Stimulated activated CD8-positive, alpha-beta memory T cell treated with anti-CD3 and anti-CD28 coated beads, Interleukin-4, amount 100 ng/mL, for 4 hours (primary cell): ENCODE measurements at regions not wholly inside any gene's neighbourhood (a gene's known extent, or its start where the extent isn't known, plus 50 kb on each side); places are given as distances from the start of the nearest gene placed in this dataset.

ENCODE experiments used
- DNase-seq, 2 donors: peaks; one replicate each; pipeline ENCODE4 v3.0.0-alpha.2; 2020; ENCODE audit warnings: low read depth in 2 of 2, low spot score in 1 of 2

- DNase-seq: no peak
These were observed 648.9 kb upstream of the CXADR start for GRCh38 chr21:16863908-16864307.

- DNase-seq: no peak
These were observed 647.2 kb upstream of the CXADR start for GRCh38 chr21:16865632-16866031.

- DNase-seq: no peak
These were observed 646.0 kb upstream of the CXADR start for GRCh38 chr21:16866851-16867250.

GRCh38 chr21:16870103-16870502, 642.7 kb upstream of the CXADR start:
- no peak for DNase-seq

- no peak for DNase-seq
These were observed 640.2 kb upstream of the CXADR start for GRCh38 chr21:16872616-16873015.

- no peak for DNase-seq
These were observed 639.7 kb upstream of the CXADR start for GRCh38 chr21:16873176-16873575.

GRCh38 chr21:16873596-16873995, 639.2 kb upstream of the CXADR start:
- no peak for DNase-seq

- DNase-seq: no peak
These were observed 633.4 kb upstream of the CXADR start for GRCh38 chr21:16879479-16879878.

GRCh38 chr21:16891821-16892220, 621.0 kb upstream of the CXADR start:
- DNase-seq: no peak

- DNase-seq: no peak
These were observed 612.2 kb upstream of the CXADR start for GRCh38 chr21:16900685-16901084.

- no peak for DNase-seq
These were observed 604.8 kb upstream of the CXADR start for GRCh38 chr21:16908077-16908476.

- no peak for DNase-seq
These were observed 602.2 kb upstream of the CXADR start for GRCh38 chr21:16910435-16911165.

GRCh38 chr21:16911166-16911607, 601.7 kb upstream of the CXADR start:
- no peak for DNase-seq

- DNase-seq: no peak
These were observed 600.8 kb upstream of the CXADR start for GRCh38 chr21:16912075-16912474.

GRCh38 chr21:16913010-16913409, 599.8 kb upstream of the CXADR start:
- DNase-seq: no peak

- DNase-seq: no peak
These were observed 584.4 kb upstream of the CXADR start for GRCh38 chr21:16928439-16928838.

GRCh38 chr21:16932314-16932713, 580.5 kb upstream of the CXADR start:
- DNase-seq: no peak

- DNase-seq: no peak
These were observed 570.1 kb upstream of the CXADR start for GRCh38 chr21:16942703-16943102.

GRCh38 chr21:16943231-16943630, 569.6 kb upstream of the CXADR start:
- no peak for DNase-seq

GRCh38 chr21:16945580-16945979, 567.3 kb upstream of the CXADR start:
- no peak for DNase-seq

GRCh38 chr21:16956824-16957223, 556.0 kb upstream of the CXADR start:
- no peak for DNase-seq

GRCh38 chr21:16965424-16965823, 547.4 kb upstream of the CXADR start:
- no peak for DNase-seq

- no peak for DNase-seq
These were observed 544.4 kb upstream of the CXADR start for GRCh38 chr21:16968436-16968835.
